Middle frontal gyrus (tissue), 1 donor: ENCODE measurements at regions not wholly inside any gene's neighbourhood (a gene's known extent, or its start where the extent isn't known, plus 50 kb on each side); places are given as distances from the start of the nearest gene placed in this dataset.
"Not testable (repeated sequence)": the region's sequence is repeated elsewhere in the genome, so short reads cannot be mapped to it uniquely, and the experiment has no call there.

Source experiments
- DNase-seq: peaks from one replicate; pipeline ENCODE4 v3.0.0-alpha.2; 2015; ENCODE audit warnings: low spot score; ENCODE audit errors: extremely low spot score

DNA sequence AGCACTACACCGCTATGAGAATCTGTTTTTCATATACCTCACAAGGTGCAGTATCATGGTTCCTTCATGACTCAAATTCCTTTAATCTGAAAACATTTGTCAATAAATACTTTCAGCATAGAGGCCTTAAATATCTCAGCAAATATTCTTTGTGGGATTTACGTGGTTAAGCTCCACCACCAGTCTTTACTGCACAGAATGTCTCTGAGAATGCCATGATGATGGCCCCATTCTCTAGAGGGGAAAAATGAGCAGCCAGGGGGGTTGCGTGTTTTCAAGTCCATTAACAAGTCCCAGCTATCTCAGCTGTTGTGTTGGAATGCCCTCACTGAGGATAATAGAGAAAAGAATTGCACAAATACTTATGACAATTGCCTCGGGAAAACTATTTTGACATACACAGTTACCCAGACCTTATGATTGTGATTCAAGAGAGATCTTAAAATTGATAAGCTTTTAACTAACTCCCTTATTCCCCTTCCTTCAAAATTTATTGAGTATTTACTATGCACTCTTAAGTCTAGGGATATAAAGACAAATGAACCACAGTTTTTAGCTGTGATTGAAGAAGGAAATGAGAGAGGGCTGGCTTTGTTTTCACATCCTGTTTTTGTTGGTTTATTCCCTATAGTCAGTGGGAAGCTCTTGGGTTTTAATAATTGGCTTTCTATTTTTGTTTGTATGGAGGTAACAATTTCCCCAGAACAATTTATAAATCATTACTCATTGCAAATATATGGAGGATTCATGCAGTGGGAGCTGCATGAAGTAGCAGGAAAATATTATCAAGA lies 176.5 kb upstream of the VWC2 start:
- no peak for DNase-seq

DNA sequence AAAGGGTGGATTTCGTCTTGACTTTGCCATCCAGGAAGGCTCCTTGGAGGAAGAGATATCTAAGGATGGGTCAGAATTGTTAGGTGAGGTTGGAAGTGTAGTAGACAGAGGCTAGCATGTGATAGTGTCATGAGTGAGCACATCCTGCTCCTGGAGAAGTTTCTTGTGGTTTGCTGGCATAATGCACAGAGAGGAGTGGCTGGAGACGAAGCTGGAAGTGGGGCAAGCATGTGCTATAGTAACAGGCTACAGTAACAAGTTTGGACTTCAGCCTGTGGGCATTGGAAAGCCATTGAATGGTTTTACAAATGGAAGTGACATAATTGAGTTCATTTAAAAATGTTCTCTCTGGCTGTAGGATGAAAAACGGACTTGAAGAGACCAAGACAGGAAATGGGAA lies 175.6 kb upstream of the VWC2 start:
- DNase-seq, result no peak

DNA sequence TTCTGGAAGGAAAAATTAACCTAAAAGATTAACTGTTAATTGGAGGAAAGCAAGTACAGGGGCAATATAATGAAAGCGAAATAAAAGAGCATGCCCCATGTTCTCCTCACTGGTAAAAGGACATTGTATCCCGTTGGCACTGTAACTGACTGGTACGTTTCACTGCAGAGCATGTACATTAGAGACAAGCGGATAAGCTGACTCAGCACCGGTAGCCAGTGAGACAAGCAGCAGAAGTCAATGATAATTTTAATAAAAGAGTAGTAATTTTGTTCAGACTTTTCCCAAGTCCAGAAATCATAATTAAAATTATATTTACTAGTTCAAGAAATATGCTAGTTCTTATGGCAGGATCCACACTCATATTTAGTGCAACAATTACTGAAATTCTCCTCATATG lies 161.5 kb upstream of the VWC2 start:
- no peak for DNase-seq

DNA sequence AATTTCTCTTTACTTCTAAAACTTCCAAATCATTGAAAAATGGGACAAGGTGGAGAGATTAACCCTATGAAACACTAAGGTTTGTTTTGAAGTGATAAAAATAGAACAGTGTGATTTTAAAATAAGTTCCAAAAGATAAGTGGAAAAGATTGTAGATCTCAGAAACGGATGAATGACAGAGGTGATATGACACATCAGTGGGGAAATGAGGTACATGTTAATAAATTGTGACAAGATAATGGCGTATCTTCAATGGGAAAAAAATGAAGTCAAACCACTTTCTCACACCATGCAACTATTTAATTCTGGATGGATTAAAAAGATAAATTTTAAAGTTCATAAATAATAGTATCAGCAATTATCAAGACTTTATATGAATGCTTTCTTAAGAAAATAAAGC lies 159.7 kb upstream of the VWC2 start:
- no peak for DNase-seq

DNA sequence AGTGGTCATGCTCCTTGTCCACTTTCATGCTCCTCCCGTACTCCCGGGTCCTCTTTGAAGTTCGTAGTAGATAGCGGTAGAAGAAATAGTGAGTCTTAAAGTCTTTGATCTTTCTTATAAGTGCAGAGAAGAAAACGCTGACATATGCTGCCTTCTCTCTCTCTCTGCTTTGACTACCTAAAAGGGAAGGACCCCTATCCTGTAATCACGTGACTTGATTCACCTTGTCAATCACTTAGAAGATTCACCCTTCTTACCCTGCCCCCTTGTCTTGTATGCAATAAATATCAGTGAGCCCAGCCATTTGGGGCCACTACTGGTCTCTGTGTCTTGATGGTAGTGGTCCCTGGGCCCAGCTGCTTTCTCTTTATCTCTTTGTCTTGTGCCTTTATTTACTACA lies 158.5 kb upstream of the VWC2 start:
- not testable (repeated sequence) for DNase-seq

DNA sequence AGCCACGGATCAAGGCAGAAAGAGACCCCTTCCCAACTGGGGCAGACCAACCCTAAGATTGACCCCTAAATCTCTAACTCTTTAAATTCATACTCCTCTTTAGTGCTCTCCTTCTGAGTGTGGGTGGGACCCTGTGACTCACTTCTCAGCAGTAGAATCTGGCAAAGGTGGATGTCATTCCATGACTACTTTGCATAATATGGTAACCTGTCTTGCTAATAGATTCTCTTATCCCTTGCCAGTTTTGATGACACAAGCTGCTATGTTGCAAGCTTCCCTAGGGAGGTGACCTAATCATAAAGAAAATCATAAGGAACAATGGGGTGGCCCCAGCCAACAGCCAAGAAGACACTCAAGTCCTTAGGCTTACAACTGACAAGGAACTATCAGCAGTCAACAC lies 155.4 kb upstream of the VWC2 start:
- DNase-seq, result no peak

DNA sequence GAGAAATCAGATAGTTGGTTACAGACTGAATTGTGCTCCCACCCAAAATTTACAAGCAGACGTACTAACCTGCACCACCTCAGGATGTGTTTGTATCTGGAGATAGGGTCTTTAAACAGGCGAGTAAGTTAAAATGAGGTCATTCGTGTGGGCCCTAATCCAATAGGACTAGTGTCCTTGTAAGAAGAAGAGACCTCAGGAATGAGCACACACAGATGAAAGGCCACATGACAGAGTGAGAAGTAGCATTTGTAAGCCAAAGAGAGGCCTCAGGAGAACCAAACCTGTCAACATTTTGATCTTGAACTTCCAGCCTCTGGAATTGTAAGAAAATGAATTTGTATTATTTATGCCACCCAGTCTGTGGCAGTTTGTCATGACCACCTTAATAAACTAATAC lies 149.5 kb upstream of the VWC2 start:
- no peak for DNase-seq

DNA sequence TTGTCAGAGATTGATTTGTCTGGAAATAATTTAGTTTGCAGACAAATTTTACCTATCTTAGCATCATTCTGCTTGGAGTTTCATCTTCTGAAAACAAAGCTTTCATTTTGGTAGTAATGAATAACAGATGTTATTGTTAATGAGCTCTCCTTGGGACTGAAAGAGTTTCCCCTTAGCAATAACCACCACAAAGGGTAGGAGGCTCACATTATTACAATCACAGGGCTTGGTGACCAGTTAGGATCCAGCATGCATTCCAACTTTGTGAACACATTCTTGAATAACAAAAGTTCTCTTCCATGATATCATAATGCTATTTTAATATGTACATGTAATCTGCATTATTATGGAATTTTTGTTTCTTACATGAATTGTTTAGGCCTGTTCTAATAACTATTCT lies 148.8 kb upstream of the VWC2 start:
- no peak for DNase-seq

DNA sequence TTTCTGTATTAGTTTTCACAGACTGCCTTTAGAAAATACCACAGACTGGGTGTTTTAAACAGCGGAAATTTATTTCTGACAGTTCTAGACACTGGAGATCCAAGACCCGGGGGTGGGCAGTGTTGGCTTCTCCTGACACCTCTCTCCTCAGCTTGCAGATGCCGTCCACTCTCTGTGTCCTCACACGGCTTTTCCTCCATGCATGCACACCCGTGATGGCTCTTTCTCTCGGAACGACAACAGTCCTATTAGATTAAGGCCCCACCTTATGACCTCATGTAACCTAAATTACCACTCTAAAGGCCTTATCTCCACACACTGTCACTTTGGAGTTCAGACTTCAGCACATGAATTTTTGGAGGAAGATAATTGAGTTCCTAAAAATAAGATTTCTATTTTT lies 142.9 kb upstream of the VWC2 start:
- no peak for DNase-seq

DNA sequence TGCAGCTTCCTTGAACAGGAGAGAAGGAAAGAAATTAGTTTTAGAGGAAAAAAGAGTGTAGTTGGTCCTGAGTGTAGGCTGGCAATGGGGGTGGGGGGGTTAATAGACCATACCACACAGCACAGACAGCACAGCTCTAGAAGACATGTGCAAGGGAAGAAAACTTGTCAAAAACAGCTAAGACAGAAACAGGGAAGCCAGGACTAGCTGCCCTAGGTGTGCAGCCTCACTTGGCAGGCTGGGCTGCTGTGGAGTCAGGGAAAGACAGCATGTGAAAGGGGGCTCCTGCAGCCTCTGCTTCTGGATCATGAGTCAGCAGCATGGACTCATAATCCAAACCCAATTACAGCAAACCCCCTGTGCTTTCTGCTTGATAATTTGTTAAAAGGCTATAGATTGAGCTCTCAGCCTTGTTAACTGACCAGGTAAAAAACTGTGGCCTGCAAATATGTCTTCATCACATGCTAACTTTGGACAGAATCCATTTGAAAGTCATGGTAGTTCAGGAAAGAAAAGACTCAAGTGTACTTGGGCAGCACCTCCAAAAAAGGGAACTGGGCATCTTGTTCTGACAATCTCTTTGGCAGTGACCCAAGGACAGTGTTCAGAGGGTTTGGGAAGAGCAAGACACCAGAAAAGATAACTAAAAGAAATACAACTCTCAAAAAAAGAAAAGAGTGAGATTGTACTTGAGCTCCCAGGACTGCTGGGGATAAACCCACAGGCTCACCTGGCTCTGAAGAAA lies 142.2 kb upstream of the VWC2 start:
- DNase-seq, result no peak

DNA sequence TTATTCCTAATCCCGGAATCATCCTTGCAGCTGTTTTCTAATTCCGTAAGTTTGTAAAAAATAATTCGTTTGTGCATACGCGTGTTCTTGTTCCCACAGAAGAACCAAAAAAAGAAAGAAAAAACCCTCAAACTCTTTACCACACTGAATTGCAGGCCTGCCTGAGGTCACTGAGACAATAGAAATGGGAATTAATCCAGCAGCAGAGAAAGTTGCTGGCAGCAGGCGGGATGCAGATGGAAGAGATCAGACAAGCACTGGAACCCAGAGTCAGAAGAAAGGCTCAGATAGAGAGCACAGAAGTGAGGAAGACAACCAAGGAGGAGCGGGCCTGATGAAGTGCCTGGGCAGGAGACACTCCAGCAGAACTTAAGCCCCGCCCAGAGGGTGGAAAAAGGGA lies 141.5 kb upstream of the VWC2 start:
- no peak for DNase-seq

DNA sequence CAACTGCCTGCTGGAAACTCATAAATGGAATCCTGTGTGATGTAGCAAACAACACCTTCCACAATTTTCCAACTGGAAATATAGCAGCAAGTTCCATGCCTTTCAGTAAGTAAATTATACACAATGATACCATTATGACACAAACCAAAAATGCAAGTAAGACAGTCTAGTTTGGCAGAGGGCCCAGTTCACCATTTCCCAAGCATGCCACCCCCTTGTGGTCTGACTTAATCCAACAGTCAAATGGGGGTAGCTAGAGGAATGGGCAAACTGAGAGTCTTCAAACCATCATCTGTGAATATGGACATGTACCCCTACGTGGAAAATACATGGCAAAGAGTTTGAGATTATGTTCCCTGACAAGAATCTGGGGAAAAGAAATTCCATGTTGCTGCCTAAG lies 137.6 kb upstream of the VWC2 start:
- DNase-seq, result no peak

DNA sequence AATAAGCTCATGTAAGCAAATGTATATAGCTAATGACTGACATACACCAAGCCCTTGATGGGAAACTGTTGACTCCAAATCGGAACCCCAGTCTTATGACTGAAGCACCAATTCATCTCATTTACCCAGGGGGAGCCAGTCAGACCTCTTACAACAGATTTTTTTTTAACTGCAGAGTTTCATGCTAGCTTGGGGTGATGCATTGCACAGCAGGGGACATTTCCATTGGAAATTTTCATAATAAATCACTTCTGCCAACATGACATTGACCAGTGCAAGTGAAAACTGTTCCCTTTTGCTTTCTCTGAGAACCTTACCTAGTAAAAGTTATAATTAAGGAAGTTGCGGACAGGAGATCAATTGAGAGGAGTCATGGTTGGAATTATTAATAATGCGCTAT lies 137.0 kb upstream of the VWC2 start:
- DNase-seq, result no peak

DNA sequence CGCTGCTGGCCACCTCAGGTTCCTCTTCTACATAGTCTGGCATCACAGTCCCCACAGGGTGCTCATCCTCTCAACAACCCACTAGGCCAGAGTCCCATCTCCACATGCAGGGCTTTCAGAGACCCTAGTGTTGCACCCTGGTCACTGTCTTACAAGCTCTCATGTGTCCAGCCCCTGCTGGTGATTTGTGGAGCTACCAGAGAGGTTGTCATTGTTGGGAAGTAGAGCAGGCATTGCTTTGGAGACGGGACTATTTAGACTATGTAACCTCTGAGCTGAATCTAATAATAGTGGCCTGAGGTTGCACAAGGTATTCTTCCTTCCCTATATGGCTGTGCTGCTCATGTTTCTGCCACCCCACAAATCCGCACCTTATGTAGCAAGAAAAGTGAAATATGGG lies 135.3 kb upstream of the VWC2 start:
- DNase-seq, result no peak

DNA sequence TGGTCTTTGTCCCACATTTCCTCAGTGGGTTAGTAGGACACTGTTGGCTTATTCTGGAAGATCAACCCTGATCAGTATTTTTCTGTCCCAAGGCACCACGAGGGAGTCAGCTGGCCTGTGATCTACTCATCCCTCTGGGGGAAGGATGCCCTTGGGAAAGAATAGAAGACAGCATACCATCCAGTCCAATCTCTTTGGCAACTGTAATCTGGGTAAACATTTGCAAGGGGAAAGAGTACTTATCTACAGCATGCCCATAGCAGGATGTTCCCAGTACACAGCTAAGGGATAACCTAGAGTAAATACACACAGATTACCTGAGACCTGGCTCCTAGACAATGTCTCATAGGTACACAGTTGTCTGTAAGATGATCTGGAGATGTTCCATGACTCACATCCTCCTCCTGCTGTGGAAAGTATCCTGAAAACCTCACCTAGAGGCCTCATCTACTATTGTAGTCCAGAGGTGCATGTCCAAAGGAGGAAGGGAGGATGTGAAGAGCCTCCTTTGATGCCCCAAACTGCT lies 134.3 kb upstream of the VWC2 start:
- DNase-seq, result no peak

DNA sequence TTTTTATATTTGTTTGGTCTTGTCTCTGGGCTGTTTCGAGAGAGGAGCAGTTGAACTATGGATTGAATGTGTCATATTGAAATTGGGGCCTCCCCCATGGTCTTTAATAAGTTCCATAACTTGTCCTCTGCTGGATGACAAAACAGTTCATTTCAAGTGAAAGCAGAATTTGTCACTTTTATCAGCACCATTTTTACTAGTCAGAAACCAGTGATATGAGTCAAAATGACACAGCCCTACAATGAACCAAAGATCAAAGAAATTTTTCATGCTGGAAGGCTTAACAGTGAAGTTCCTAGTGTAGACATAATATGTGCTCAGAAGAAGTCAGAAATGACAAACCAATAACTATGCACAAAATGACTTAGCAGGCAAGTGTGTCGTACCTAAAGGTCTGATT lies 133.6 kb upstream of the VWC2 start:
- no peak for DNase-seq

DNA sequence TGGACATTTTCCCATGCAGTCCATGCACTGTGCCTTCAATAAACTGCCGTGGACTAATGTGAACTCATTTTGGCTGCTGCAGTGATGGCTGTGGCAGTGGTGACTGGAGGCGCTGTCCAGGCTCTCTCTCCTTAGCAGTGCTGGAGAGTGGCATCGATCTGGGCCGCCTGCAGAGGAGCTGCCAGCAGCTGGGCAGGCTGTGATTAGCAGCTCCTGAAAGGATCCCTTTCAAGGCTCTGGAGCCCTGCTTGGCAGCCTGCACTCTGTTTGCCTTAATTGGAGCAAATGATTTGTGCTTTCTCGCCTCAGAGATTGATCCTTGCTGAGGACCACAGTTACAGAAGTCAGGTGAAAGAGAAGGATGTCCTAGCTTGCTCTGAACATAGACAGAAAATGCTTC lies 130.1 kb upstream of the VWC2 start:
- DNase-seq, result no peak

DNA sequence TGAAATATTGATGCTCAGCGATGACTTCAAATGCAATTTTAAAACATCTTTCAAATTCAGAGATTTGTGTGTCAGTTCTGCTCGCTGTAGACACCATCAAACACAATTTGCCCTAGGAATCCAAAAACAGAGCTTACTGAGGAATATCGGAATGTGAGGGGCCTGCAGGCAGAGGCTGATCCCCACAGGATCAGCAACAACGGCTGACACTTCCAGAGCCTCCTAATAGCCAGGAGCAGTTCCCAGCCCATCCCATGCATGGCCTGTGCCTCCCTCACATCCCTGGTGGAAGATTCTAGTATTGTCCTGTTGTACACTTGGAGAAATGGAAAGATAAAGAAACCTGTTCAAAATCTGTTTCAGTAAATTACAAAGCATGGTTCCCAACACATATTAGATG lies 129.7 kb upstream of the VWC2 start:
- DNase-seq, result no peak

DNA sequence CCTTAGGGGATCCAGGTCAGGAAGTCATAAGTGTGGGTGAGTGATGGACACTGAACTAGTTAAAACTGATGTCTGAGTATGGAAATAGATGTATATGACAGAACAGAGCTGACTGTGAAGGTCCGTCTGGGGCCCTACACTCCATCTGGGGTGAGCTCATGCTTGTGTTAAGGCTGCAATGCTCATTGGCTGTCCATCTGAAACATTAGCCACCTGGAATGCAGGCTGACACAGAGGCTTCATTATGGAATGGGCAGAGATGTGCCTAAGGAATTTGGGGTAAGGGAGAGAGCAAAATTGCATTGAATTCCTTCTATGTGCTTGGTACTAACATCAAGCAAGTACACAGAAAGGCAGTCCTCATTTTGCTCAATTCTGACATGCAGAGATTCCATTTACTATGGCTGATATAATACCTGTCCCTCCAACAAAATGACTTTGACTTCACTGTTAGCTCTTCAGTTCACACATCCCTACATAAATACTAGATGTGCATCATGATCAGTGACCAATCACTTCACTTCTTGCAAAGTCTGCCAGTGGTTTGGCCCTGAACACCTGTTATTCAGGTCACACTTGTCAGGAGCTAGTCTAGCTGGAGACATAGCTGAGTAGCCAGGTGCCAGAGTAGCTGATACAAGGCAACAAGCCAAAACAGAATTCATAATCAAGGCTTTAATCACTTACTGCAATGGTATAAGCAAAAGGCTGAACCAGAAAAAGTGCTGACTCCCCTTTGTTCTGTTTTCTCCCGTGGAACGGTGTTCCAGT lies 128.9 kb upstream of the VWC2 start:
- DNase-seq, result no peak

DNA sequence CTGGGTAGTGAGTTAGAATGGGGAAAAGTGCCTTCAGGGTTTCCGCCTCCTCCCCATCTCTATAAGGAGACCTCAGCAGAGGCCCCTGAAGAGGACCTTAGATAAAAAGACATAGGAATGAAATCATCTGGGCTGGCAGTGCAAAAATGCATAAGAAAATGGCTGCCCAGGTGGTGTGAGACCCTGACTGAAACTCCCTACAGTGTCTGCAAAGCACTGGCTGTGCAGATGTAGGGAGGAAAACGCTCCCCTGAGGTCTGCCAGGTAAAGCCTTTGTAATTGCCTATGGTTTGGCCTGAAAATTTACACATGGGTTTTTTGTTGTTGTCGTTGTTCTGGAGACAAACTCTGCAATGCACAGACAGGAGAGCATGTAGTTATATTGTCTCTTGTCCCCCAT lies 128.1 kb upstream of the VWC2 start:
- no peak for DNase-seq

DNA sequence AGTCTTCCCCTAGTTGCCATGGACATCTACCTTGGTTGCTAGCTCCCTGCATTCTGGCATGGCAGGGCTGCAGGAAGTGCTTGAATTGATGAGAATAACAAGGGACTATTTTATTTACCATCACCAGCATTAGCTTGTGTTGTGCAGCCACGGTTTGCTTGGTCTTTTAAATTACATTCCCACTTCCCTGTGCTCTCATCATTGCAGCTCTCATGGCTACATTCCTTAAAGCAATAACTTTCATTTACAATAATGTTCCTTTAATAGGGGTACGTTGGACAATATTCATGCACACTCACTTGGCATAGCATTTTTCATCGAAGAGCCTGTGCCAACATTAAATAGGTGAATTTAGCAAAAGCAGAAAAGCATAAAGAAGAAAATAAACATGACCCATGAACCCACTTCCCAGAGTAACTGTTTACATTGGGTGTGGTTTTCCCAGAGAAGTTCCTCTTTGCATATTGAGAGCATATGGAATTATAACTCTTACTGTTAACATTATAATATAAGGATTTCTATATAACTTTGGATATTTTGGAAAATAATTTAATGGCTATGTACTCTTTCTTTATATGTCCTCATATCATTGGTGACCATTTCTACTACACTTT lies 113.2 kb upstream of the VWC2 start:
- DNase-seq, result no peak

DNA sequence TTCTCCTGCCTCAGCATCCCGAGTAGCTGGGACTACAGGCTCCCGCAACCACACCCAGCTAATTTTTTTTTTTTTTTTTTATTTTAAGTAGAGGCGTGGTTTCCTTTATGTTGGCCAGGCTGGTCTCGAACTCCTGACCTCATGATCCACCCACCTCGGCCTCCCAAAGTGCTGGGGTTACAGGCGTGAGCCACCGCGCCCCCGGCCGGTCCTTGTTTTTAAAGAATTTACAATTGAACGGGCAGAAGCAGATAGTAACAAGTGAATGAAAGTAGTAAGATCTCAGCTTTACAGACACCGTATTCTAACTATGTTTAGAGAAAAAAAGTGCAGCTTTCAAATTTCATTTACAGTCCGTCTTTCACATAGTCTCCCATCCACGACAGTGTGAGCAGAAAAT lies 112.5 kb upstream of the VWC2 start:
- DNase-seq, result no peak
